Activated CD4-positive, alpha-beta T cell treated with anti-CD3 and anti-CD28 coated beads, Interleukin-2, Interleukin-6, amounts not matched to agents 100 ng/mL and 50 ng/mL, durations not matched to agents 16 hours and 8 hours (primary cell): ENCODE measurements at regions not wholly inside any gene's neighbourhood (a gene's known extent, or its start where the extent isn't known, plus 50 kb on each side); places are given as distances from the start of the nearest gene placed in this dataset.
"Not testable (repeated sequence)": the region's sequence is repeated elsewhere in the genome, so short reads cannot be mapped to it uniquely, and the experiment has no call there.

Experiments
- DNase-seq: peaks from one replicate; pipeline ENCODE4 v3.0.0-alpha.2; 2020

DNA sequence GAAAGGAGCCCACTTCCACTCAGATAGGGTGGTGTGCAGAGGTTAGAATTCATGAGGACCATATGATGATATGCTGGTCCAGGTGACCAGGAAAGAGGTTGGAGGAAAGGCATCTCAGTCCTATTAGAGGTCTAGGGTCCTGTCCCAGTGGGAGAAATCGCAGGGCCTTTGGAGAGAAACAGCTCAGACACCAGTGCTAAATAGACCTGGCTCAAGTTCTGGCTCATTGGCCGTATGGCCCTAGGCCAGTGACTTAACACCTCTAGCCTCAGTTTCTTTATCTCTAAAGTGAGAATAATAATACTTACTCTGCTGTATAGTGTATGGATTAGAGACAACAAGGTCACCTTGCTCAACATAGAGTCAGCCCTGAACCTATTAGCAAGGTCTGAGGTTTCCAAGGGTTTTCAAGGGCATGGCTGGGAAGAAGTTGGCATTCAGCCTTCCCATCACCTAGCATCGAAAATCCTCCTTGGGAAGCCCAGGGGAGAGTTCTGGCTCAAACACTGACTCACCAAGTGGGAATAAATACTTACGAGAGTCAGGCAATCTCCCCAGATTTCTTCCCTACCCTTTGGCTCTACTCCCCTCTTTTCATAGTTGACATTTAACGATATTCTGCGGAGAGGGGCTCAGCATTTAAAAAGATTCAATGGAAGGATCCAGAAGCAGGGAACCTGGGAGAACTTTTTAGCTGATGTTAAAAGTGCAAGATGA is 473.1 kb upstream of the PODXL start:
- DNase-seq: no peak

DNA sequence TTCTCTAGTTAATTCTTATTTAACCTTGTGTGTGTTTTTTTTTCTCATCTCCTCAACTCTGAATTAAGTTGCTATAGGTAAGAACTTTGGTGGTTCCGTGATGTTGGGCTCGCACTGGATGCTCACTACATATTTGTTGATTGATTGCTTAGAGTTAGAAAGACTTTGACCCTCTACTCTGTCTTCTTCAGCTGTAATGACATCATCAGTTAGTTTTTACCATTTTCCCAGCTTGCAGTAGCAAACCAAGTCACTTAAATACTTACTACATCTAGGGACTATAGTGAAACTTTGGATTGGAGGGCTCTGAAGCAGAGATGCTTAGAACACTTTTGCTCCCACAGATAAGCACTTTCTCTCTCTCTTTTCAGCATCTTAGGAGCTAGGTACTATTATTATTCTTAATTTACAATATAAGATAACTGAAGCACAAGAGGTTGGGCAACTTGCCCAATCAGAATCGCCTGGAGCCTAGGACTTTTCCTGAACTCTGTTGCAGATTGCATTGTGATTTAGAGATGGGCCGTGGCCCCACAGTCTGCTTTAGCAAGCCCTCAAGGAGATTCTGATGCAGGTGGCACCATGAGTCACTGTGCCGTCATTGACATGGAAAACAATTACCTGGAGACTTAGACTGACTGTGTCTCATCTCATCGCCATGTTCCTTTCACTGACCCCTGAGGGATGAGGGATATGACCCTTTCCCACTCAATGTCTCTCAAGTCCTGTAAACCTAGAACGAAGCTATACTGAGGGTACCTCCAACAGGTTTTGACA is 471.9 kb upstream of the PODXL start:
- no peak for DNase-seq

DNA sequence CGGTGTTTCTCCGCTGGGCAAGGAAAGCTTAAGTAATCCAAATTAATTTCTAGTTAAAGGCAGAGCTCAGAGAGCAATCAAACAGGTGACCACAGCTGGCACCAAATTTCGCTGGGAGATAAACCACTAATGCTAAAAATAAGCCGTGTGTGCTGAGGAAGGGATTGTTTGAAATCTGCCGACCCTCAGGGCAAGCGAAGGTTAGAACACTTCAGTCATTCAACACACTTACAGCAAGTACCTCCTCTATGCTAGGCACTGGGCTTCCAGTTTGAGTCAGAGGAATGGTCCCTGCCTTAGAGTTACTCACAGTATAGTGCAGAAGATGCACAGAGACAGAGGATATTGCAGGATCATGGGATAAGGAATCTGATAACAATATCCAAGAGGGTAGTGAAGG is 467.9 kb upstream of the PODXL start:
- DNase-seq: no peak

DNA sequence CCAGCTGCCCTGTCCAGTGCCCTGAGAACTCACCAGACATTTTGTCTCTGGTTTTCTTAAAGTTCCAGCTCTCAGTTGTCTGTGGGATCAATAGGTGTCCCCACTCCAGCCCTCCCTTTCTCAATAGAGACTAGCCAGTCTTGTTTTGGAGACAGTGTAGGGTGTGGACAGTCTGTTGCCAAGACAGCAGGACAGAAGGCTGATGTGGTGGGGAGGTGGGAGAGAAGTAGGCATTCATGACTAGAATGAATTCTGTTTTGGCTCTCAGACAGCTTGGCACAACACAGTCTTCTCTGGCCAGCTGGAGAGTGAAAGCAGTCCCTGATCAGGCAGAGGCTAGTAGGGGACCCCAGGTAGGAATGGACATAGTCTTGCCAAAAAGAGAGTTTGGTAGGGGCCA is 467.0 kb upstream of the PODXL start:
- no peak for DNase-seq

DNA sequence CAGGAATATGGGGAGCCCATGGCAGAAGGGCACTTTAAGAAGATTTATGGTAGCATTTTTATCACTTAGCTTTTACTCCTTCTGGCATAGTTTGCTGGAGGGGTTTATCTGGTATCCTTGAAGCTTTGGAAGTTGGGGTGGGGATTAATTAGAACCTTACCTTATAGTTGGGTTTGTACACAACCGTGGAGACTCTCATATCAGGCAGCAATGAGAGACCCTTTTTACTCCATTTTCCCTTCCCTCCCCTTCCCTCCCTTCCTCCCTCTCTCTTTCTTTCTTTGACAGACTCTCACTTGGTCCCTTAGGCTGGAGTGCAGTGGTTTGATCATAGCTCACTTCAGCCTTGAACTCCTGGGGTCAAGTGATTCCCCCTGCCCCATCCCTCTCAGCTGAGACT is 465.8 kb upstream of the PODXL start:
- DNase-seq: no peak

DNA sequence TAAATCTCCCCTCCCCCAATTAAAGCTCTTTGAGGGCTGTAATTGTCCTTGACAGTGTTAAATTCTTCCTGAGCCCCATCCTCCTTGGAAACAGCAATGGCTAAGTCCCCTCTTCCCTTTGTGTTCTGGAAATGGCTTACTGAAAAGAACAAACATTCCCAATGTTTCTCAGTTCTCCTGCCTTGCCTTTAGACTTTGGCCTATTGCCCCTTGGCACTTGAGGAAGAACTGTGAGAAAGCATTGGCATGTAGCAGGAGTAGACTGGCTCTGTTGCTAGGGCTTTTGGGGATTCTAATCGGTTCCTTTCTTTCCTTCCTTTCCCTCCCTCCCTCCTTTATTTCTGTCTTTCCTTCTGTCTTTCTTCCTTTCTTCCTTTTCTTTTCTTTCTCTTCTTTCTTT is 463.3 kb upstream of the PODXL start:
- DNase-seq: no peak

DNA sequence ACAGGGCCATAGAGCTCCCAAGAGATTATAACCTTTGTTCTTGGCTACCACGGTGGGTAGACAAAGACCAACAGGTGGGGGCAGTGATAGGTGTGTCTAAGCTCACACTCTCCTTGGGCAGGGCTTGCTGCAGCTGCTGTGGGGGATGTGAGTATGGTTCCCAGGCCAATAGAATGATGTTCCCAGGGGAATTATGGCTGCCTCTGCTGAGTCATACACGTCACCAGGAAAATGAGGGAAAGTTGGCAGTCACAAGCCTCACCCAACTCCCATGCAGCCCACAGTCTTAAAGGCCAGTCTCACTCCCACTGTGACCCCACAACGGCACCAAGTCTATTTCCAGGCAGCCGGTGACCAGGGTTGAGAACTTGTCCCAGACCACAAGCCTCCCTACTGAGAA is 453.4 kb upstream of the PODXL start:
- DNase-seq: no peak

DNA sequence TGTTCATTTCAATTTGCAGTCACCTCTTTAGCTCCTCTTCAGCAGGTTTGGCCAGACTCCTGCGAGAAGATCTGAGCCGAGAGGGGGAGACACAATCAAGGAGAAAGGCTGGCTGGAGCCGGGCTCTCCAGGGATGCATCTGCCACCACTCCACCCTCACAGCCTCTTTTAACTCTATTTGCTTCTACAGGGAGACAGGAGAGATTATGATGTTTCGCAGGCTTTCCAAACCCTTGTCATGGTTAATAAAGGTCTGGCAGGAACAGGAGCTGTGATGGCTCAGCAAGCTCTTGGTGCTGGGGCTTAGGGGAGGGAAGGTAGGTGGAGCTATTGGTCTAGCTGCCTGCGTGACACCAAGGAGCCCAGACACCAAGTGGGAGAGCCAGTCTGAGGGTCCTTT is 448.1 kb upstream of the PODXL start:
- DNase-seq: no peak

DNA sequence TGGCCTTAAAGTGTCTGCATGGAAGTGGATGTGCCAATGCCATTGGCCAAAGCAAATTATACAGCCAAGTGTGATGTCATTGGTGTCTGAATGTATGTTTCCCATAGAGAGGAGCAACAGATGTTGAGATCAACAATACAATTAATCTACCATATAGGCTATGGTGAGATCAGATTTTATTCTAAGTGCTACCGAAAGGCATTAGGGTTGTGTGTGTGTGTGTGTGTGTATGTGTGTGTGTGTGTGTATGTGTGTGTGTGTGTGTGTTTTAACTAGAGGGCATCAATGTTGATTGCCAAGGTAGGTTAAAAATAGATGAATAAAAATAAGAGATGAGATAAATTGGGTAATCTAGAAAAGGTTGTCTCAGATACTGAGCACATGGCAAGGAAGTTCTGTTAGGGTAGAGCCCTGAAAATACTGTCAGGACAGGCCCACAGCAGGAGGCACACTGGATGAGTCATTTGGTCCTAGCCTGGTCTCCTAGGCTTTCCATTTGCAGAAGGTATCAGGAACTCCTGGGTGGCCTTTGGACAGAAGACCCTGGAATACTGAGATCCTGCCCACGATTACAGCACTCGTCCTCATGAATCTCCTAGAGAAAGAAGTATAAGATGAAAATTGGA is 446.0 kb upstream of the PODXL start:
- no peak for DNase-seq

DNA sequence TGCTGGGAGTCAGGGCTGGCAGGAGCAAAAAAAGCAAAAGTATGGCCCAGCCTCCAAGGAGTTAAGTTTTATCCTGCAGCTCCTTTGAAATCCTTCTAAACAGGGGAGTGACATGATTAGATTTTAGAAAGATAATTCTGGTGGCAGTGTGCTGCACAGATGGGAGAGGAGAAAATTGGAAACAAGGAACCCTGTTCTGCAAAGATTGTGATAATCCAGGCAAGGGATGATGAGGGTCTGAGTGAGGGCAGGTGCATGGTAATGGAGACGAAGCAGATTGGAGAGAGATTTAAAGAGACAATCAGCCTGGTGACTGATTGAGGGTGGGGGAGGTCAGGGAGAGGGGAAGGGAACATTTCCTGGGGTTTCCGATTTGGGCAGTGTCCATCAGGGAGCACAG is 444.7 kb upstream of the PODXL start:
- DNase-seq: no peak

DNA sequence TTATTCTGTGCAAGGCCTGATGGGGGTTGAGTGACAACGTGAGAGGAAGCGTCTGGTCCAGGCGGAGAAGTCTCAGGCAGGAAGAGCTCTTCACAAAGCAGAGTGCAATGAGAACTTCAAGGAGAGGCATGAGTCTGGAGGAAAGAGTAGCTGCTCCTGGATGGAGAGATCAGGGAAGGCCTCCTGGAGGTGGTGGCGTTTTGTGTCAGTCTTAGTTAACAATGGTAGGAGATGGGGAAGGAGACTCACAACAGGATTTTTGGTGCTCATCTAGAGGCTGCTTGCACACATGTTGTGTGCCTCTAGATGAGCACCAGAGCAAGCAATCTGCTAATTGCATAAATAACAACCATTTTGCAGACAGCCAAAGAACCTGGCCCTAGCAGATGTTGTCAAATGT is 442.8 kb upstream of the PODXL start:
- DNase-seq: no peak

DNA sequence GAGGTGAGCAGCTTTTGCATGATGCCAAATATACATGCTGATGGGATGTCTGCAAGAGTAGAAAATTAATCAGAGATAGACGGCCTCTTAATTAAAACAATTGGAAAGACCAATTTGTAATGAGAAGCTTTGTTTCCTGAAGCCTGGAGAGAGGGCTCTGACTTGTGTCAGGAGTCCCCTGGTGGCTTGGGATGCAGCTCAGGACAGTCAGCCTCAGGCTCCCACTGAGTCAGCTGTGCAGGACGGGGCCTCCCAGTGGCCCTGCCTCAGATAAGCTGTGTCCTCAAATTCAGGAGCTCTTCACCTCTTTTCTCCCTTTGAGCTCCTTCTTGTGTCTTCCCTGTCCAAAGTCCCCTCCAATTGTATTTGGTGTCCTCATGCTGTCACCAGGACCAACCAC is 438.9 kb upstream of the PODXL start:
- DNase-seq: no peak

DNA sequence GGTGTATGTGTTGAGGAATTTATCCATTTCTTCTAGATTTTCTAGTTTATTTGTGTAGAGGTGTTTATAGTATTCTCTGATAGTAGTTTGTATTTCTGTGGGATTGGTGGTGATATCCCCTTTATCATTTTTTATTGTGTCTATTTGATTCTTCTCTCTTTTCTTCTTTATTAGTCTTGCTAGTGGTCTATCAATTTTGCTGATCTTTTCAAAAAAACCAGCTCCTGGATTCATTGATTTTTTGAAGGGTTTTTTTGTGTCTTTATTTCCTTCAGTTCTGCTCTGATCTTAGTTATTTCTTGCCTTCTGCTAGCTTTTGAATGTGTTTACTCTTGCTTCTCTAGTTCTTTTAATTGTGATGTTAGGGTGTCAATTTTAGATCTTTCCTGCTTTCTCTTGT is 424.6 kb upstream of the PODXL start:
- DNase-seq: not testable (repeated sequence)

DNA sequence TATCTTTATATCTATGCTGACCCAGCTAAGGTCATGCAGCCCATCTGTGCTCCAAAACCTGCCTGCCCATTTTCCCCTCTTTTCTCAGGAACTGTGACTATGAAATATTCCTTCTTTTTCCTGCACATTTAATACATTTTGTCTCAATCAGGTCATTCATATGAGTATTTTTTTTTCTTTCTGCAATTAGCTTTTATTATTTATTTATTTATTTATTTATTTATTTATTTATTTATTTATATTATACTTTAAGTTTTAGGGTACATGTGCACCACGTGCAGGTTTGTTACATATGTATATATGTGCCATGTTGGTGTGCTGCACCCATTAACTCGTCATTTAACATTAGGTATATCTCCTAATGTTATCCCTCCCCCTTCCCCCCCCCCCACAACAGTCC is 421.7 kb upstream of the PODXL start:
- DNase-seq: not testable (repeated sequence)

DNA sequence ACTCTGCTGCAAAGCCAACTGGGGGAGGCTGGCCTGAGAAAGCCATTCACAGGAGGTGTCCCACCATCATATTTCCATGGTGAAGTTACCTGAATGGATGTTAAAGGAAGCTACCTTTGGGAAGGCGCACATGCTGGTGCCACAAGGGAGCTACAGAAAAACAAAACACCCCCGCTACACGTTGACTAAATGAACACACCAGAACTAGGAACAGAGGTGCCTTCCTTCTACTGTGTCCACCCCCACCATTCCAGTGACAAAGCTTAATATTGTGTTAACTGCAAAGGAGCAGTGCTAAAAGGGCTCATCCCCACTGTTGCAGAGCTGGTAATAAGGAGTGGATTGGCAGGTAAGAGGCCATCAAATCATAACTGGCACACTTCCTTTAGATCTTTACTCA is 420.0 kb upstream of the PODXL start:
- no peak for DNase-seq

DNA sequence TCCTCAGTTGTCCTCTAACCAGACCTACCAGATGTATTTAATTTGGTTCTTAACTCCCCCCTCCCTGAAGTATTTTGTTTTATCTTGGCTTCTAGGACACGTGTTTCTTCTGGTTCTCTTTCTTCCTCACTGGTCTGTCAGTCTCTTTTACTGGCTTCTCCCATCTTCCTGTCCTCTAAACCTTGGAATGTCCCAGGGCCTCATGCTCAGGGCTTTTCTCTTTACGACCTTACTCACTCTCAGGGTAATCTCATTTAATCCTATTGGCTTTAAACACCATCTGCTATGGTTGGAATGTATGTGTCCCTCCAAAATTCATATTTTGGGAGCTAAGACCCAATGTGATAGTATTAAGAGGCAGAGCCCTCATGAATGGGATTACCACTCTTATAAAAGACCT is 418.2 kb upstream of the PODXL start:
- DNase-seq: no peak

DNA sequence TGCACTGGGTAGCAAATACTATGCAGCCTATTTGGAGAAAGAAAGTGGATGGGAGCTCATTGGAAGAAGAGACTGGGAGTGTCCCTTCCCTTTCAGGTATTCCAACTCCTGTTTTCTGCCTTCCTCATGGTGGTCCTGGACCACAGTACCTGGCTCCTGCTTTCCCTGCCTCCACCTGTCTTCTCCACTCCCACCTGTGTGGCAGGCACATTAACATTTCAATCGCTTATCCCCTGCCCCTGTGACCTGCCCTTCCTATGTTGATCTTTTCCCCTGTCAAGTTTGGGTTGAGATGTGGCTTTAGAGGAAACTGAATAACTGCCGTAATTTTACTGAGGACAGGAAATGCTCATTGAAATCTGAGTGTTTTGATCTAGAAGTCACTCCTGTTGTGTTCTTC is 415.8 kb upstream of the PODXL start:
- DNase-seq: no peak

DNA sequence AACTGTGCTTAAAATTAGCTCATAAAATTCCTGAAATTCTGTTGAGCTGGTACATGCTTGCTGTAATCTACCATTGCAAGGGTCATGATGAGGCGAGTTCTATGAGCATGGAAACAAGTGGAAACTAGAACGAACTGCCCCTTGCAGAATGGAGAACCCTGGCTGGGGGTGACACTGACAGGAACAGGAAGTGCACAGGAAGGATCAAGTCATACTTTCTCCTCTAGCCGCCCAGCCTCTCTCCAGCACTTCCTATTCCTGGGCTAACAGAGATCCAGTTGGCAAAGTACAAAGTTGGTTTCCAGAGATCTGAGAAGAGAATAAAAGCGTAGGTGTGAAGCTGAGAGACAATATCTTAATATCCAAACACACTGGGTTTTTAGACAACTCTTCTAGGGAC is 414.2 kb upstream of the PODXL start:
- DNase-seq: no peak

DNA sequence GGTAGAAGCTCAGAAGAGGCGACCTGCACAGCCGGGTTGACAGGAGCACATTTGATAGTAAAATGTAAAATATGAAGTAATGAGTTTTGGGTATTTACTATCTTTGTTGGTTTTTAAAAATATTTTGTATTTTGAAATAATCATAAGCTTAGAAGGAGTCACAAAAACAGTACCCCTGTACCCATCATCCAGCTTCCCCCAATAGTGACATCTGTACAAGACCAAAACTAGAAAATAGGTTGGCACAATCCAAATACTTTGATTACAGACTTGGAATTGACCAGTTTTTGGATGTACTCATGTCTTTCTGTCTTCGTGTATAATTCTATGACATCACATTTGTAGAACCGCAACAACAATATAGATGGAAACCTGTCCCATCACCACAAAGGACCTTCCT is 413.1 kb upstream of the PODXL start:
- no peak for DNase-seq

DNA sequence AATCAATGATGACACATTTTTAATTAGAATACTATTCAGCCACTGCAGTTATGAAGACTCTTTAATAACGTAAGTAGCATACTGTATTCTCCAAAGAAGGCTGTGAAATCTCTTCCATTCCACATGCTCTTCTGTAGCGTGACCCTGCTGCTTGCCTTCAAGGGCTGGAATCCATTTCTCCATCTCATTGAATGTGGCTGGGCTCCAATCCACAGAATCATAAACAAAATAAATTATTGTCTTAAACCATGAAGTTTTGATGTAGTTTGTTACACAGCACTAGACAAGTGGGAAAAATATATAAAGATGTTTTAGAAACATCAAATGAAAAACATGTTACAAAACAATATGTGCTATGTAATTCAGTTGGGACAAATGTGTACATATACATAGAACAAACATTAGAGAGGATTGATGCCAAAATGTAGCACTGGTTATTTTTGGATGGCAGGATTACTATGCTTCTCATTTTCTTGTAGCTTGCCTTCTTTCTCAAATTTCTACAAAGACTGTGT is 410.8 kb upstream of the PODXL start:
- DNase-seq: no peak

DNA sequence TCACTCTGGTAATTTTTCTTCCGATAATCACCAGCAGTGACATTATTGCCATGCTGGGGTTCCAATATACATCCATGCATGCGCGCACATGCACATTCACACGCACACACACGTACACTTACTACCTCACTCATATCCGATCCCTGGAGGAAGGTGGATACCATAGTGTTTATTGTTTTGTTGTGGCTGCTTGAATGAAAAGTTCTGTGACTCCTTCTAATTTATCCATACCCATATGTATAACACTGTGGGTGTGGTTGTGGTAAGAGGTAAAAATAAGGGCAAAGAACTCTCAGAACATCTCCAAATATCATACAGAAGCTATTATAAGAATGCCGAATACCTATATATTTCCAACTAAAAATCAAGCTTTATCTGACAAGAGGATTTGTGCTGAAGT is 407.8 kb upstream of the PODXL start:
- no peak for DNase-seq

DNA sequence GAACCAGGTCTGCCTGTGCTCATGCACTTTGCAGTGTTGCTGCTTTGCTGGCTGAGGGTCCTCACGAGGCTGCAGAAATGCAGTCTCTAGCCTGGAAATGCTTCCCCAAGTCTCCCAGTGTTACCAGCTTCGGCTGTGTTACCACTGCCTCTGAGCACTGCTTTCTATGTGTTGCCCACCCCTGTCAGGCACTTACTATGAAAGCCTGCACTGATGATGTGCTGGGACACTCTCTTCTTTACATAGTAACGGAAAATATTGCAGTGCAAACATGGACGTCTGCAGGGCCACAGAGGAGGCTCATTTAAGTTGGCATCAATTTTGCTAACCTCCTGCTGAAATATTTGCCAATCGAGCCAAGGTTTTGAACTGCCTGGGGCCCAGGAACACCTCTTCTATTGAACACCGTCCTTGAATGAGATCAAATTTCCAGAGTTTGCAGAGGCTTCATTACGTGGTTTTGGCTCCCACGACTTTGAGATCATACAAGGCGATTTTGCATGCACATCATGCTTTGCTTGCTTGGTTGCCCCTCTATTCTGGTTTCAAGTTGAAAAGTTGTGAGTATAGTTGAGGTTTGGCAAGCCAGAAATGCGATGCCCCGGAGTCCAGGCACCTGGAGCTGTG is 404.7 kb upstream of the PODXL start:
- DNase-seq: no peak

DNA sequence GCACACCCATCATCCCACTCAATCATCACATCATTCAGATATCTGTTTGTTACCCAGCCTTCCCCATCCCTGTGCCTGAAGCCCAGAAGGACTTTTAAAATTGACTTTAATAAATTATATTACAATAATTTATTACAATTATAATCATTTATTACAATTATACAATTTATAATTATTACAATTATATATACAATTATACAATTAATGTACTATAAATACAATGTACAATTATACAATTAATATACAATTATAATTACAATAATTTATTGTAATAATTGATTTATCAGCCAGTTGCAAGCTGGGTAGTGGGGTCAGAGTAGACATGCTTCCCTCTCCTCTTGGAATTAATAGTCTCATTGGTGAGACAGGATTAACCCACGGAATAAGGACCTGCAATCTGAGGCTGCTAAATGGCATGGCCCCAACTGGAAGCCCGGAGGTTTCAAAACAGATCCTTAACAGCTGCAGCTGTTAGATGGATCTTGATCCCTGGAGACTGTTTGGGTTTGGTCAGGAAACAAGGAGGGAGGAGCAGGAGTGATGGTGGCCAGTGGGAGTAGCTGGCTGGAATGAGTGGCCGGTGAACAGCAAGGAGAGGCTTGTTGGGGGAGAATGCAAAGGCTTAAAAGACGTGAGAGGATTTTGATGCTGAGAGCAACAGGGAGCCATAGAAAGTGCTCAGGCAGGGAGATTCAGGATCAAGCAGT is 402.8 kb upstream of the PODXL start:
- DNase-seq: no peak
